ENCODE measurements at regions not wholly inside any gene's neighbourhood (a gene's known extent, or its start where the extent isn't known, plus 50 kb on each side); places are given as distances from the start of the nearest gene placed in this dataset.

- intact Hi-C loops (cut with DNase I, micrococcal nuclease) = no loop called here
- no peak overlapping the region for H3K4me3 ChIP-seq
- H3K4me1 ChIP-seq (ENCODE audit: low read depth) = no peaks in the 10 kb centered on the region
- no peaks in the 10 kb centered on the region for H3K9me3 ChIP-seq
- no peak for DNase-seq
- H3K36me3 ChIP-seq (ENCODE audit: low read depth) = no peaks in the 10 kb centered on the region
- no peak for TF ChIP-seq CTCF (IDR thresholded peaks at IDR 0.05)
- ATAC-seq = no peak
Observed at GRCh38 chr4:126250006-126250405, 935.3 kb downstream of the FAT4 start.

DNA sequence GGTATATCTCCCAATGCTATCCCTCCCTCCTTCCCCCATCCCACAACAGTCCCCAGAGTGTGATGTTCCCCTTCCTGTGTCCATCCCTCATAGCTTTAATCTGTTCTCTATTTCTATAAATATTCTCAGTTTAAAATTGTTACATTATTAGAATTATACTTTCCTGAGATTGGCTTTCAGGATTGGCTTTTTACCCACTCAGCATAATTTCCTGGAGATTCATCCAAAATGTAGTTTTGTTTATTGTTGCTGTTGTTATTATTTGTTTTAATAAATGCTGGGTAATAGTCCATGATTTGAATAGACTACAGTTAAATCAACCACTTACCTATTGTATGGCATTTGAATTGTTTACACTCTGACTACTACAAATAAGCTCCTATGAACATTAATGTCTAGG lies 936.4 kb downstream of the FAT4 start:
- no peak for TF ChIP-seq CTCF (IDR thresholded peaks at IDR 0.05)
- H3K9me3 ChIP-seq = peaks cover 2% of the 10 kb centered on the region
- H3K36me3 ChIP-seq (ENCODE audit: low read depth) = no peaks in the 10 kb centered on the region
- no peak for DNase-seq
- ATAC-seq = no peak
- H3K4me3 ChIP-seq = no peak overlapping the region
- no peaks in the 10 kb centered on the region for H3K4me1 ChIP-seq (ENCODE audit: low read depth)
- intact Hi-C loops (cut with DNase I, micrococcal nuclease) = no loop called here

DNA sequence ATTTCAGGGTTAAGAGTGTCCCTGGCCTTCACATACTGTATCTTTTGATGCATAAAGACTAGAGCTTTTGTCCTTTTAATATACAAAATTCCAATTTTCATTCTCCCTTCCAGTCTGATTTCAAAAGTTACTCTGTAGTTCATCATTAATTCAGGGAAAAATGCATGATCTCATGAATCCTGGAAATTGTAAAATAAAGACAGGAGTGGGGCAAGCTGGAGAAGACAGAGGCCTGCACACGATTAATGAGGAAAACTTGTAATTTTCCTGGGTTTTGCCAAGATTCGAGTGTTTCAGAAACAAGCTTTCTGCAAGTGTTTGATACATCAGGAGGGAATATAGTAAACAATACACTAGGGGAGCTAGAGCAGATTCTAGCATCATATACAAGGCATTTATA lies 947.9 kb downstream of the FAT4 start:
- Histone ChIP-seq H3K9me3 (no peaks in the 10 kb centered on the region), H3K4me3 (no peak overlapping the region), H3K4me1 (ENCODE audit: low read depth) (no peaks in the 10 kb centered on the region), H3K36me3 (ENCODE audit: low read depth) (no peaks in the 10 kb centered on the region)
- no peak for DNase-seq
- ATAC-seq = no peak
- intact Hi-C loops (cut with DNase I, micrococcal nuclease) = no loop called here
- TF ChIP-seq CTCF (IDR thresholded peaks at IDR 0.05) = no peak

DNA sequence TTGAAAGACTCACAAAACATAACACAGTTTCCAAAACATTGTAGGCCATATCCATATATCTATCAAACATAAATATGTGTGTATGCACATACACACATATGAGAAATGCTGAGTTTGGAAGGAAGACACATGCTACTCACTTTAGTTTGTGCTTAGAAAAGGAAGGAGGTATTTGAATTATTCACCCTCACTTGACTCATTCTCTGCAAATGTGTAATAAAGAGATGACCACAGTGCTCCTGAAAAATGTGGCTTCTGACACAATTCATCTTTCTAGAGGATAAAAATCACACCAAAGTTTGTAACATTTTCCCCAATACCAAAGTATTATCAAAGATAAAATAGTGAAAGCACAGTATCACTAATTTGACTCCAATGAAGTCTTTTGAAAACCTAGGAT lies 950.1 kb downstream of the FAT4 start:
- H3K36me3 ChIP-seq (ENCODE audit: low read depth) = no peaks in the 10 kb centered on the region
- H3K9me3 ChIP-seq = no peaks in the 10 kb centered on the region
- no peak for ATAC-seq
- no peak for DNase-seq
- H3K4me3 ChIP-seq = no peak overlapping the region
- H3K4me1 ChIP-seq (ENCODE audit: low read depth) = no peaks in the 10 kb centered on the region
- TF ChIP-seq CTCF (IDR thresholded peaks at IDR 0.05) = no peak
- intact Hi-C loops (cut with DNase I, micrococcal nuclease) = no loop called here

DNA sequence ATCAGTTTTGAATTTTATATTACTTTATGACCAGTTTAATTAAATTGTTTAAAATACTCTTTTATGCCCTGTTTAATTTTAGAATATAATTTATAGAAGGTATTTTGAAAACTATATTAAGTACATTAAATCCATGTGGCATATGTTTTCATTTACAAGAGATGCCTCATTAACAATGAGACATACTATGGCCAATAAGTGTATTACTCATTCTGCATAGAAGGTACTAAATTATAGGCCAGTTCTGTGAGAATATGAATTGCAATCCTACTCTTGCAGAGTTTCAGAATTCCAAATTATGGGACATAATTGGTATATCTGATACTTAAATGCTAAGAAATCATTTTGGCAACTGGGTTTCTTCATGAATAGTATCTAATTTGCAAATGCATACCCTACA lies 951.1 kb downstream of the FAT4 start:
- no peak for TF ChIP-seq CTCF (IDR thresholded peaks at IDR 0.05)
- Histone ChIP-seq H3K36me3 (ENCODE audit: low read depth) (no peaks in the 10 kb centered on the region), H3K9me3 (no peaks in the 10 kb centered on the region), H3K4me3 (no peak overlapping the region), H3K4me1 (ENCODE audit: low read depth) (no peaks in the 10 kb centered on the region)
- intact Hi-C loops (cut with DNase I, micrococcal nuclease) = no loop called here
- ATAC-seq (no peak), DNase-seq (no peak)

DNA sequence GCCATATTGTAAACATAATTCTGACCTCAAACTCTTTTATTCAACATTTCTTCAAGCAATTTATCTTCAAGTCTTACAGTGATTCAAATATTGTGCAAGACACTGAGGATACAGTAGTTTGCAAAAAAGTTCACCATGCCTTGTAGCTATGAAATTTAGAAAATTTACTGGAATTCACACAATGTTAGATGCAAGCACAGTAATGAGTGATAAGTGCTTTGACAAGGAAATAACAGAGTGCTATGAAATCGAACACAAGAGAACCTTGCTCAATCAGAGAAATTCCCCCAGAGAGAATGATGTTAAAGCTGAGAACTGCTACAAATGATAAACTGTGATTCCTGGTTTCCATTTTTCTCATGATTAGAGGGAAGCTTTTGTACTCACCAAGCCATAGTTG lies 952.9 kb downstream of the FAT4 start:
- TF ChIP-seq CTCF (IDR thresholded peaks at IDR 0.05) = no peak
- Histone ChIP-seq H3K9me3 (peaks cover 5% of the 10 kb centered on the region), H3K4me3 (no peak overlapping the region), H3K36me3 (ENCODE audit: low read depth) (no peaks in the 10 kb centered on the region), H3K4me1 (ENCODE audit: low read depth) (no peaks in the 10 kb centered on the region)
- intact Hi-C loops (cut with DNase I, micrococcal nuclease) = no loop called here
- no peak for DNase-seq
- ATAC-seq = no peak
